Activated T-cell treated with anti-CD3 and anti-CD28 coated beads, Interleukin-2, amount 50 U/mL, for 48 hours (primary cell): ENCODE measurements at regions not wholly inside any gene's neighbourhood (a gene's known extent, or its start where the extent isn't known, plus 50 kb on each side); places are given as distances from the start of the nearest gene placed in this dataset.

Experiments
- DNase-seq, 2 experiments: peaks; one replicate each; pipeline ENCODE4 v3.0.0-alpha.2; 2020

- DNase-seq = no peak
Observed at GRCh38 chr18:40690062-40690461, 1265.0 kb upstream of the PIK3C3 start.

GRCh38 chr18:40687399-40687798, 1267.6 kb upstream of the PIK3C3 start:
- DNase-seq = no peak

- no peak for DNase-seq
Observed at GRCh38 chr18:40686836-40687235, 1268.2 kb upstream of the PIK3C3 start.

- DNase-seq = no peak
Observed at GRCh38 chr18:40685219-40685618, 1269.8 kb upstream of the PIK3C3 start.

- no peak for DNase-seq
Observed at GRCh38 chr18:40678318-40678717, 1276.7 kb upstream of the PIK3C3 start.

- no peak for DNase-seq
Observed at GRCh38 chr18:40676668-40677067, 1278.4 kb upstream of the PIK3C3 start.

- no peak for DNase-seq
Observed at GRCh38 chr18:40673150-40673549, 1281.9 kb upstream of the PIK3C3 start.

GRCh38 chr18:40672590-40672989, 1282.4 kb upstream of the PIK3C3 start:
- no peak for DNase-seq

GRCh38 chr18:40670668-40671375, 1284.2 kb upstream of the PIK3C3 start:
- no peak for DNase-seq

GRCh38 chr18:40662898-40663437, 1292.1 kb upstream of the PIK3C3 start:
- no peak for DNase-seq

- DNase-seq = no peak
Observed at GRCh38 chr18:40653682-40654081, 1301.4 kb upstream of the PIK3C3 start.

- DNase-seq = no peak
Observed at GRCh38 chr18:40652321-40652720, 1302.7 kb upstream of the PIK3C3 start.

- no peak for DNase-seq
Observed at GRCh38 chr18:40651163-40651562, 1303.9 kb upstream of the PIK3C3 start.

- no peak for DNase-seq
Observed at GRCh38 chr18:40642692-40643229, 1312.3 kb upstream of the PIK3C3 start.

GRCh38 chr18:40631319-40631718, 1323.7 kb upstream of the PIK3C3 start:
- DNase-seq = no peak

- no peak for DNase-seq
Observed at GRCh38 chr18:40630496-40630895, 1324.5 kb upstream of the PIK3C3 start.

GRCh38 chr18:40624959-40625358, 1330.1 kb upstream of the PIK3C3 start:
- DNase-seq = no peak

- DNase-seq = no peak
Observed at GRCh38 chr18:40613721-40614120, 1341.3 kb upstream of the PIK3C3 start.

GRCh38 chr18:40612356-40612755, 1342.7 kb upstream of the PIK3C3 start:
- no peak for DNase-seq

- no peak for DNase-seq
Observed at GRCh38 chr18:40608226-40608625, 1346.8 kb upstream of the PIK3C3 start.

- no peak for DNase-seq
Observed at GRCh38 chr18:40607542-40608148, 1347.4 kb upstream of the PIK3C3 start.

GRCh38 chr18:40606996-40607395, 1348.0 kb upstream of the PIK3C3 start:
- DNase-seq = no peak

- DNase-seq = no peak
Observed at GRCh38 chr18:40583671-40584070, 1371.4 kb upstream of the PIK3C3 start.

GRCh38 chr18:40582105-40582504, 1372.9 kb upstream of the PIK3C3 start:
- no peak for DNase-seq
